Activated CD4-positive, alpha-beta T cell treated with anti-CD3 and anti-CD28 coated beads, Interleukin-2, amount 10 ng/mL, durations not matched to agents 24 days and 14 days (primary cell): ENCODE measurements at regions not wholly inside any gene's neighbourhood (a gene's known extent, or its start where the extent isn't known, plus 50 kb on each side); places are given as distances from the start of the nearest gene placed in this dataset.
A peak's percentile ranks its signal among the peaks of the same experiment; 100 is the strongest.

Source experiments
- DNase-seq: peaks from one replicate; pipeline ENCODE4 v3.0.0; 2022
- H3K27ac Mint-ChIP-seq: one replicate; pipeline ENCODE4 v1.8.0; 2022; ENCODE audit warnings: mild to moderate bottlenecking, mixed read lengths
- H3K27me3 Mint-ChIP-seq: one replicate; pipeline ENCODE4 v1.8.0; 2022; ENCODE audit warnings: mixed read lengths
- H3K36me3 Mint-ChIP-seq: one replicate; pipeline ENCODE4 v1.8.0; 2022; ENCODE audit warnings: low read depth, mild to moderate bottlenecking, mixed read lengths
- H3K4me1 Mint-ChIP-seq: one replicate; pipeline ENCODE4 v1.8.0; 2021; ENCODE audit warnings: mixed read lengths
- H3K4me3 Mint-ChIP-seq: one replicate; pipeline ENCODE4 v1.8.0; 2022; ENCODE audit warnings: mild to moderate bottlenecking, moderate library complexity, mixed read lengths
- H3K9me3 Mint-ChIP-seq: one replicate; pipeline ENCODE4 v1.8.0; 2021; ENCODE audit warnings: mixed read lengths
- intact Hi-C: fragments of 100-400 bp; cut with micrococcal nuclease; formaldehyde crosslinking; loops from one replicate; pipeline ENCODE4 v1.15.1; 2023

DNA sequence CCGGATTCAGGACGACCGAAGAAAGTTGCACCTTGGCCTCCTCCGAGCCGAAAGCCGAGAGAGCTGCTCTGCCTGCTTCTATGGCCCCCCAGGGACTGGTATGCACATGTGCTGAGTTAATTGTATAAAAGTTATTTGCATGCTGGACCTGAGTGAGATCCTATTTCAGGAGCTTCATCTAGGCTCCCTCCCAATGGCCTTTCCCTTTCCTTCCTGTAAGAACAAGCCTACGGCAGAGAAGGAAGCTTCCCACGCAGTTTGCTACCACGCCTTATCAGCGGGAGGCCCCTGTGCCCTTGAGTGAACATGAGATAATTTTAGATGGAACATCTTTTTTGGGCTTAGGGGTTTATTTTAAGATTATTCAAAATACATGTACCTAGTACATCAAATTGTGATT, 65.9 kb downstream of the RIN2 start:
- intact Hi-C loops: no loop called here
- DNase-seq: no peak
- H3K36me3 Mint-ChIP-seq: no peaks in the 10 kb centered on the region
- H3K9me3 Mint-ChIP-seq: no peaks in the 10 kb centered on the region
- H3K27me3 Mint-ChIP-seq: no peaks in the 10 kb centered on the region
- peaks cover 6% of the 10 kb centered on the region for H3K4me1 Mint-ChIP-seq
- no peak overlapping the region for H3K27ac Mint-ChIP-seq
- H3K4me3 Mint-ChIP-seq: no peak overlapping the region

DNA sequence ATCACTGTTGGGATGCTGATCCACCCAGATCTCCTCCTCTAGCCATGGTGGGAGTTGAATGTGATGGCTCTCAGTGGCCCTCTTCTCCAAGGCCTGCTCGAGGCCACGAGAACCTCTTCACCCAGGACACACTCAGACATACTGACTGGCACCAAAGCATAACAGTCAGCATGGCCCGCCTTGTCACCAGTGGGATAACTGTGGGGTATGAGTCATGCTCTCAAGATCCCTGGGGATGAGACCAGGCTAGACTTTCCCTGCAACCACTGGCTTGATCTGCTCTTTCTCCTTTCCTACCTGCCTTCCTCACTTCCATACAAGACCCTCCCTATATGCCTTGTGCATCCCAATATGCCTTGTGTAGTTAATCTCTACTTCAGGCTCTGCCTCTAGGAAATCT, 66.8 kb downstream of the RIN2 start:
- no peak for DNase-seq
- Mint-ChIP-seq H3K4me3 (no peak overlapping the region), H3K27ac (no peak overlapping the region), H3K27me3 (no peaks in the 10 kb centered on the region), H3K9me3 (no peaks in the 10 kb centered on the region), H3K4me1 (peaks cover 6% of the 10 kb centered on the region), H3K36me3 (no peaks in the 10 kb centered on the region)
- intact Hi-C loops: no loop called here

DNA sequence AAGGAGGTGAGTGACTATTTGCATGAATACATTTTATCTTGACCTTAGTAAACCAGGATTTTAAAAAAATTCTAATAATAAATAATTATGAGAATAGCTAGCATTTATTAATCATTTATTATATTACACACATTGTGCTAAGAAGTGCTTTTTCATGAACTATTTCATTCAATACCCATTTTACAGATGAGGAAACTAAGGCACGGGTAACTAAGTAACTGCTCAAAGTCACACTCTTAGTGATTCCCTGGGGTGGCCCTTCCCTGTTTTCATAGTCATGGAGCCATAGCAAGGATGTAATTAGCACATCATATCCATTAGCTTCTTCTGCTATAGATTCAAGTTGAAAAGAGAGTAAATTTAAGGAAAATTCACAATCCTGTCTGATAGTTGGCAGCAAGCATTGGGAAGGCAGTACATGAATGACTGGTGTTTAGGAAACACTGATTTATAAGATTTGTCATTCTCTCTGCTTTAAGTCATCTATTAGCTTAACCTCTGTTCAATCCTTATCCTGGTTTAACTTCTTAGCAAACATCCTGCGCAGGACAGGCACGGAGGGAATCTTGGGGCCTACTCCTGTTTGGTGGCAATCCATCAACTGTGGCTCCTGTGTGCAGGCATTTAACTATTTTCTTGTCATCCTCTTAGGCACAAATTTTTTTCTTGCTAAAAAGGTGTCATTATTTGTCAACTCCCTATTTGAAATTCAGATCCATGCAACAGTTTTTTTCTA, 68.3 kb downstream of the RIN2 start:
- no peaks in the 10 kb centered on the region for H3K9me3 Mint-ChIP-seq
- H3K4me1 Mint-ChIP-seq: peaks cover 6% of the 10 kb centered on the region
- no peaks in the 10 kb centered on the region for H3K36me3 Mint-ChIP-seq
- H3K4me3 Mint-ChIP-seq: no peak overlapping the region
- H3K27ac Mint-ChIP-seq: no peak overlapping the region
- H3K27me3 Mint-ChIP-seq: no peaks in the 10 kb centered on the region
- intact Hi-C loops: no loop called here
- no peak for DNase-seq

DNA sequence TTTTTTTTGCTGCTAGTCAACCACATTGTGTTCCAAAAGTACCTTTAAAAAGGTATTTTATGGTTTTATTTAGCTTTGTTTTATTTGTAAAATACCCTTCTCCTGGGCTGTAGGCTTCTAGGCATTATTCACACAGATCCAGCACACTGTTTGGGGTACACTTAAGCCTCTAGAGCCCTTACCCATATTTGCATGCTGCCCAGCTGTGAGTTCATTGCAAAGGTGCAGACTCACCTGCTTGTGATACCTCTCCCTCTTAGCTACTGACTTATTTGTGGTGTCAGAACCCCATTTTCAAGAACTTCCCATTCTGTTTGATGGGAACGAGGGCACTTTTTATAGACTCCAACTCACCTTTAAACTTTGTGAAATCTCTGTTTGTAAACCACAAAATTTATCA, 69.8 kb downstream of the RIN2 start:
- no peaks in the 10 kb centered on the region for H3K9me3 Mint-ChIP-seq
- peaks cover 7% of the 10 kb centered on the region for H3K4me1 Mint-ChIP-seq
- H3K36me3 Mint-ChIP-seq: no peaks in the 10 kb centered on the region
- H3K27ac Mint-ChIP-seq: no peak overlapping the region
- intact Hi-C loops: no loop called here
- H3K27me3 Mint-ChIP-seq: peaks cover 3% of the 10 kb centered on the region
- no peak overlapping the region for H3K4me3 Mint-ChIP-seq
- no peak for DNase-seq

DNA sequence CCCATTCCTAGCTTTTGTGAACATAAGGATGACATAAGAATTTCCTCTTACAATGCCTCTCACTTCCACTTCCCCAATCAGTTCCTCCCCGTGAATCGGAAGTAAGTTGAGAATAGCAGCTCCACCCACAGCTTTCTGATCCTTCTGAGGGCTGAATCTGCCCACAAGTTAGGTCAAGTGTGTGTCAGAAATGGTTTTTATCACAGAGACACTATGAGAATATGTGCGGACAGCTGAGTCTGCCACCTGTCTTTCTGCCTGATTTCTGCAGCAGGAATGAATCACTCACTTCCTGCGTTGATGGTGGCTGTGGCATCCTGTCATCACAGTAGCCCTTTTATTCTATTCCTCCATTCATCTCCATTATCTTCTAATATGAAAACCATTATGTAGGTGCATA, 70.2 kb downstream of the RIN2 start:
- no peak overlapping the region for H3K27ac Mint-ChIP-seq
- H3K4me1 Mint-ChIP-seq: peaks cover 10% of the 10 kb centered on the region
- DNase-seq: peak; percentile 56
- intact Hi-C loops: no loop called here
- H3K27me3 Mint-ChIP-seq: peaks cover 3% of the 10 kb centered on the region
- H3K4me3 Mint-ChIP-seq: no peak overlapping the region
- no peaks in the 10 kb centered on the region for H3K9me3 Mint-ChIP-seq
- no peaks in the 10 kb centered on the region for H3K36me3 Mint-ChIP-seq

DNA sequence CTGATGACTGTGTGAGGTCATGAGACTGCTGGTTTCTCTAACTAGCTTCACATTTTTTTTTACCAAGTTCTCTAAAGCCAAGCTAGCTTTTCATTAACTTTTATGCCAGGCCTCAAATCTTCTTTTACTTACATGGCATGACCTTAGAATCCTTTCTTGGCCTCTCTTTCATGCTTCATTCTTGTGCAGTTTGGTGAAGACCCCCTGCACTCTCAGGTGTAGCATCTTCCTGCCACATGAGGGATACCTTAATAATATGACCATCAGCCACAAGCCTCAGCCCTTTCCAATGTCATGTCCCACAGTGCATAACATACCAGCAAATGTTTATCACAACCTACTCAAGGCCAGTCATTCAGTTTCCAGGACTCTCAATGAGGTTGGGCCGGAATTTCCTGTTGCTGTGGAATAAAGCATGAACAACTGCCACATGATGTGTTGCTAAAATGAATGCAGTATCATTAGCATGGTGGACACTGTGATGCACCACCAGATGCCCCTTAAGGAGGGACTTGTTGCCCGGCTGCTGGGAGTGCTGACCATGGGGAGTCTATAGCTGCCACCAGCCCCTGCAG, 72.2 kb downstream of the RIN2 start:
- no peaks in the 10 kb centered on the region for H3K36me3 Mint-ChIP-seq
- H3K27me3 Mint-ChIP-seq: peaks cover 3% of the 10 kb centered on the region
- no peak overlapping the region for H3K27ac Mint-ChIP-seq
- H3K4me1 Mint-ChIP-seq: peaks cover 11% of the 10 kb centered on the region
- intact Hi-C loops: no loop called here
- H3K4me3 Mint-ChIP-seq: no peak overlapping the region
- H3K9me3 Mint-ChIP-seq: no peaks in the 10 kb centered on the region
- no peak for DNase-seq

DNA sequence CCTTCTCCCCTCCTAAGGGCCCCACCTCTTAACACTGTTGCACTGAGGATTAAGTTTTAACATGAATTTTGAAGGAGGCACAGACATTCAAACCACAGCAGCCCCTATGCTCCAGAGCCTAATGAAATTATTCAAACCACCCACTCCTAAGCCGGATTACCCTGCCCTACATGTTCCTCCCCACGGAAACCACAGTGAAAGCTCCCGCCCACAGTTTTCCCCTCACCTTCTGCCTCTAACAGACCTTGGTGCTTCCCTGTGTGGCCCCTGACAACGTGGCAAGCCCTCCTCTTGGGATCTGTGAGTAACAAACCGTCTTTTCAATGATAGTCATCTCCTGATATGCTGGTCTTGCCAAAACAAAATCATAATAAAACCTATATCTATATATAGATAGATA, 74.8 kb downstream of the RIN2 start:
- no peak for DNase-seq
- Mint-ChIP-seq H3K9me3 (no peaks in the 10 kb centered on the region), H3K27ac (no peak overlapping the region), H3K4me3 (no peak overlapping the region), H3K36me3 (no peaks in the 10 kb centered on the region), H3K4me1 (peaks cover 11% of the 10 kb centered on the region), H3K27me3 (peaks cover 4% of the 10 kb centered on the region)
- intact Hi-C loops: no loop called here

DNA sequence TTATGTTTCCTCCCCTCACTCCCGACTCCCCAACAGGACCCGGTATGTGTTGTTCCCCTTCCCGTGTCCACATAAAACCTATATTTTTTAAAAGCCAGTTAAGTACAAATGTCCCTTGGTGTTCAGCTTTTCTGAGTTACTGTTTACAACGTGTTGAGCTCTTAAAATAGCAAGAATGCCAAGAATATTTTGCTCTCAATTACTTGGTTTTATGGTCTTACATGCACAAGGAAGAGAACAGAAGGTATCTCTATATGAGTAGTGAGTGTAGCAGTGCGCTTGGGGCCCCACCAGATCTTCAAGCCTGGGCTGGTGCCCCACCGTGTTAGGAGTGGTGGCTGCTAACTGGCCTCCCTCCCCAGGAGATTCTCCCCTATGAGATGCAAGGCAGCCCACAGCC, 75.3 kb downstream of the RIN2 start:
- H3K4me1 Mint-ChIP-seq: peaks cover 6% of the 10 kb centered on the region
- no peaks in the 10 kb centered on the region for H3K36me3 Mint-ChIP-seq
- intact Hi-C loops: no loop called here
- H3K4me3 Mint-ChIP-seq: no peak overlapping the region
- peaks cover 4% of the 10 kb centered on the region for H3K27me3 Mint-ChIP-seq
- no peaks in the 10 kb centered on the region for H3K9me3 Mint-ChIP-seq
- no peak overlapping the region for H3K27ac Mint-ChIP-seq
- no peak for DNase-seq

DNA sequence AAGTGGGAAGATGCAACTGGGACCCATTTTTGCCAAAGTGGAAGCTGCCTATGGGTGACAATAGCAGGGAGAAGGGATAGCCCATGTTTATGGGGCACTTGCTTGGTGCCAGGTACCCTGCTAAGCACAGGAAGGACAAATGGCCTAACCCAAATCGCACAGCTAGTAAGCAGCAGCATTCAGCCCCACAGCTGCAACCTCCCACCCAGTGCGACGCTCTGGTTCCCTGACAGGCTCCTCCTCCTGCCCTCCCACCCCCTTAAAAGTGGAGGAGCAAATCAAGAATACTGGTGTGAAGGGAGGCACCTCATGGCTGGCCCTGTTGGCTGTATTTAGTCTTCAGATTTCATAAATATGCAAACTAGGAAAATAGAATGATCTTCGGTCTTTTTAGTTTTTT, 76.2 kb downstream of the RIN2 start:
- no peak overlapping the region for H3K4me3 Mint-ChIP-seq
- H3K9me3 Mint-ChIP-seq: no peaks in the 10 kb centered on the region
- peaks cover 4% of the 10 kb centered on the region for H3K27me3 Mint-ChIP-seq
- peaks cover 5% of the 10 kb centered on the region for H3K4me1 Mint-ChIP-seq
- intact Hi-C loops: no loop called here
- DNase-seq: no peak
- no peaks in the 10 kb centered on the region for H3K36me3 Mint-ChIP-seq
- no peak overlapping the region for H3K27ac Mint-ChIP-seq

DNA sequence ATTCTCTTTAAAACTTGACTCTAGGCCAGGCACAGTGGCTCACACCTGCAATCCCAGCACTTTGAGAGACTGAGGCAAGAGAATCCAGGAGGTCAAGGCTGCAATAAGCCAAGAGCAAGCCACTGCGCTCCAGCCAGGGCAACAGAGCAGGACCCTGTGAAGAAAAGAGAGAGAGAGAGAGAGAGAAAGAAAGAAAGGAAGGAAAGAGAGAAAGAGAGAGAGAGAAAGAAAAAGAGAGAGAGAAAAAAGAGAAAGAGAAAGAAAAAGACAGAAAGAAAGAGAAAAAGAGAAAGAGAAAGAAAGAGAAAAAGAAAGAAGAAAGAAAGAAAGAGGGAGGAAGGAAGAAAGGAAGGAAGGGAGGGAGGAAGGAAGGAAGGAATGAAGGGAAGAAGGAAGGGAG, 76.7 kb downstream of the RIN2 start:
- Mint-ChIP-seq H3K4me1 (peaks cover 5% of the 10 kb centered on the region), H3K36me3 (no peaks in the 10 kb centered on the region), H3K27me3 (peaks cover 4% of the 10 kb centered on the region), H3K27ac (no peak overlapping the region), H3K4me3 (no peak overlapping the region), H3K9me3 (no peaks in the 10 kb centered on the region)
- intact Hi-C loops: no loop called here
- no peak for DNase-seq

DNA sequence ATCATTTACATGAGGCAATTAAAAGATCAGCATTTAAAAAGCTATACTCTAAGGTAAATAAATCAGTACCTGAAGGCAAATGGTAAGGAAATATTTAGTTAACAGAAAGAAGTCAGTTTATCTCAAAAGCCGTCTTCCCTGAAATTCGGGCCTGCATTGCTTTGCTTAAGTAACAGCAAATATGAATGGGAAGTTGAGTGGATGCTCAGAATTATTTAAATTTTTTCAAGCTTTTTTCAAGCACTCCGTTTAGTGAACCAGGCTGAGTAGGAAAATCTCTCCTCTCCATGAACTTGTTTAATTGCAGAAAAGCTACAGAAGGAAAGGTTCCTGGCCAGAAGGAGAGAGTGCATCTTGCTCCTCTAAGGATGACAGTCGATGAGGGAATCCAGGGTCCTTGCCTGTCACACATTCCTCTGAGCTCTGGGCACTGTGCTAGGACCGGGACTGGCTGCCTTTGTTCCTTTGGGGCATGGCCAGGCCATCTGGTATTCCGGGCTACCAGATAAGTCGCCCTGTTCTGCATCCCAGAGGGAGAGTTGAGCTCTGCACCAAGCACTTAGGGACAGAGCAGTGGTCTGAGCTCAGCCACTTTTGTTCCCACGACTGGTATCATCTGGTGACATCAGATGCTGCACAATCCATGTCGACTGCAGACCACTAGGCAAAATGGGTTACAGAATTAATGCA, 77.6 kb downstream of the RIN2 start:
- H3K9me3 Mint-ChIP-seq: no peaks in the 10 kb centered on the region
- no peak overlapping the region for H3K4me3 Mint-ChIP-seq
- peaks cover 5% of the 10 kb centered on the region for H3K4me1 Mint-ChIP-seq
- DNase-seq: no peak
- no peak overlapping the region for H3K27ac Mint-ChIP-seq
- peaks cover 4% of the 10 kb centered on the region for H3K27me3 Mint-ChIP-seq
- intact Hi-C loops: no loop called here
- no peaks in the 10 kb centered on the region for H3K36me3 Mint-ChIP-seq

DNA sequence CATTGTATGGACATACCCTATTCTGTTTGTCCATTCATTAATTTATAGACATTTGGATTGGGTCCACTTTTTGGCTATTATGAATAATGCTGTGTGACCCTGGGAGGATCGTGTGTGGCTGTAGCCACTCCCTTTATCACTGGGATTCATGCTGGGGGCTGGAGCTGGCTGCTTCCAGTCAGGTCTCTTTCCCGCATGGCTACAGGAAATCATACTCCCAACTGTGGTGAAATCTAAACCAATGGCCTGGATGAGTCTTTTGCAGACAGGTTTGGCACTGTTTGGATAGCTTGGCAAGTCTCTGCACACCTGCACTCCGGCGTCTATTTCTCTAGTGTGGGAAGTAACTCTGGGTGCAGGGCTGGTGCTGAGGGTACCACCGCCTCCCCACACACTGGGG, 80.4 kb downstream of the RIN2 start:
- no peaks in the 10 kb centered on the region for H3K36me3 Mint-ChIP-seq
- no peaks in the 10 kb centered on the region for H3K4me1 Mint-ChIP-seq
- peaks cover 2% of the 10 kb centered on the region for H3K27me3 Mint-ChIP-seq
- DNase-seq: no peak
- H3K9me3 Mint-ChIP-seq: no peaks in the 10 kb centered on the region
- H3K27ac Mint-ChIP-seq: no peak overlapping the region
- intact Hi-C loops: no loop called here
- no peak overlapping the region for H3K4me3 Mint-ChIP-seq

DNA sequence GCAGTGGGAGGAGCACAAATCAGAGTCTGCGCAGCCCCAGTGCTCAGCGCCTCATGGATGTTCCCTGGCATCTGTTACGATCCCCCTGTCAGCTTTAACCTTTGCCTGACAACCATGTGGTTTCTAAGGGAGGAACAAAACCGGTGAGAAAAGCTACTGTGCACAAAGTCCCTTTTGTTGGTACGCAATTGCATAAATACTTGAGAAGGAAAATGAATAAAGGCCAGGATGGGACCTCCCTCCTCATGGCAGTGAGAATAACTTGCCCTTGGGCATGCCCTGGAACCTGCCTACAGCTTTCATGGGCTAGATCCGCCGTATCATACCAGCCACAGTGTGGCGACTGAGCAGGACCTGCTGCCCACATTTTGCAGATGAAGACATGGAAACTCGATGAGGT, 81.0 kb downstream of the RIN2 start:
- no peaks in the 10 kb centered on the region for H3K9me3 Mint-ChIP-seq
- intact Hi-C loops: no loop called here
- H3K27me3 Mint-ChIP-seq: peaks cover 2% of the 10 kb centered on the region

DNA sequence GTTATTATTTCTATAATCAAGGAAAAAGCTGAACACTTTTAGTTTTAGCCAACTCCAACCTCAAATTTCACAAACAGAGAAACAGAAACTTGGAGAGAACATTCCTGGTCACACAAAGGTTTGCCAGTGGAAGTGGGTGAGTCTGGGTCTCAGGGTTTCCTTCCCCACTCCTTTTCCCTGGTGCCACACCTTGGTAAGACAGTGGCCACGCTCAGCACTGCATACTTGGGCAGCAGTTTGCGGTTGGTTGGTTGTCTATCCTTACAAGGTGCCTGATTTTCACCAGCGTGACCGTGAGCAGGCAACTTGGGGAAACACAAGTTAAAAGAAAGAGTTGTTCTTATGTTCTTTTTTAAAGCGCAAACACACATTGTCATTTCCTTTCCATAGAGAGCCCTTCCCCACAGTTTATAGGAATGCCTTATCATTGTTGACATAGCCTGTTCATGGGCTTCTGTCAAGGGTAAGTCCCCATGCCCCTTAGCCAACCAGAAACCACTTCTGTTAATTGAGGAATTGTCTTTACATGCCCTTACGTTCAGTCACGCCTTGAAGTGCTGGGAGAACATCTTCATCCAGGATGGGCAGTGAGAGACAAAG, 82.2 kb downstream of the RIN2 start:
- no peak for DNase-seq

More for the DNA sequence above, 81.0 kb downstream of the RIN2 start:
- no peak for DNase-seq
- Mint-ChIP-seq H3K27ac (no peak overlapping the region), H3K4me1 (no peaks in the 10 kb centered on the region), H3K4me3 (no peak overlapping the region), H3K36me3 (no peaks in the 10 kb centered on the region)

More for the DNA sequence above, 82.2 kb downstream of the RIN2 start:
- Mint-ChIP-seq H3K4me1 (no peaks in the 10 kb centered on the region), H3K36me3 (no peaks in the 10 kb centered on the region), H3K27ac (no peak overlapping the region), H3K27me3 (peaks cover 2% of the 10 kb centered on the region), H3K9me3 (no peaks in the 10 kb centered on the region), H3K4me3 (no peak overlapping the region)
- intact Hi-C loops: no loop called here
